Peyer's patch (tissue), 4 donors: ENCODE measurements at regions not wholly inside any gene's neighbourhood (a gene's known extent, or its start where the extent isn't known, plus 50 kb on each side); places are given as distances from the start of the nearest gene placed in this dataset.
"Not testable (repeated sequence)": the region's sequence is repeated elsewhere in the genome, so short reads cannot be mapped to it uniquely, and the experiment has no call there.

Experiments
- DNase-seq, 3 donors: peaks; one replicate each; pipeline ENCODE4 v3.0.0-alpha.2; 2017 to 2019
- H3K27ac ChIP-seq, 4 donors: fragments of 200-600 bp; sonication (generic); one replicate each; pipeline ENCODE4 v1.5.1; 2016 to 2019
- H3K27me3 ChIP-seq, 2 donors: fragments of 200-600 bp; sonication (generic); one replicate each; pipeline ENCODE4 v1.5.1; 2019
- H3K36me3 ChIP-seq, 3 donors: fragments of 200-600 bp; sonication (generic); one replicate each; pipeline ENCODE4 v1.5.1; 2016 to 2019
- H3K4me1 ChIP-seq, 4 donors: fragments of 200-600 bp; sonication (generic); one replicate each; pipeline ENCODE4 v1.5.1; 2016 to 2019
- H3K4me3 ChIP-seq, 4 donors: fragments of 200-600 bp; sonication (generic); 1 replicate in 3 of 4; 2 replicates in 1 of 4; pipeline ENCODE4 v1.5.1; 2016 to 2019; ENCODE audit warnings: mild to moderate bottlenecking in 1 of 4
- H3K9me3 ChIP-seq, 4 donors: fragments of 200-600 bp; sonication (generic); one replicate each; pipeline ENCODE4 v1.5.1; 2016 to 2019; ENCODE audit warnings: mild to moderate bottlenecking in 1 of 4
- POLR2A ChIP-seq, 2 donors: fragments of 450-650 bp; IDR thresholded peaks; one replicate each; pipeline ENCODE4 v1.5.1; 2017; ENCODE audit warnings: antibody characterized with exemption in 2 of 2, mild to moderate bottlenecking in 2 of 2, moderate library complexity in 2 of 2
- TF ChIP-seq, protein P1 (sequence below), 6 experiments: fragments of 450-650 bp in 4 of 6; fragments of 200-600 bp in 2 of 6; sonication (generic) in 1 of 6; IDR thresholded peaks; one replicate each; pipeline ENCODE4 v1.5.1; 2017 to 2019; ENCODE audit warnings: antibody characterized with exemption in 6 of 6, mild to moderate bottlenecking in 3 of 6, moderate library complexity in 1 of 6

DNA sequence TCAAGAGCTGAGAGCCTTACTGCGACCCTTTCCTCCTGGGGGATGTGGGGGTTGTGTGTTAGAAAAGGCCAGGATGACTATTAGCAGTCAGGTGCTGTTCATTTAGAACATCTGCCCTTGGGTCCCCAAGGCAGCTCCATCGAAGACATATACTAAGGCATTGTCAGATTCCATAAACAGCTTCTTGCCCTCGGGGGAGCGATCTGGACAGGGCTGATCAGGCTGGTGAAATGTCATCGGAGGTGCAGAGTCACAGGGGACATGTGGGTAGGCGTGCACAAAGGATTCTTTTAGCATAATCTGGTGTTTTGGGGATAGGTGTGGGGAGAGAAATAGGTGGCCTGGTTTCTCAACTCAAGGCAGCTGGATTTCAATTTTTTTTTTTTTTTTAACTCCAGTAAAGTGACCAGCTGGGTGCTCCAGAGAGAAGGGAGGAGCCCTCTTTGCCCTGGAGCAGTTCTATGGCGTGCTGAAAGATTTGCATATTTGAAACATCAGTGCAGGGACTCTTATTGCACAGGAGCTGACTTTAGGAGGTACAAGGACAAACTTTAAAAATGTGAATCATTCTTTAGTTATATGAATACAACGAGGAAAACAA, 160.1 kb downstream of the SUDS3 start:
- H3K4me1 ChIP-seq: no peaks in the 10 kb centered on the region
- TF ChIP-seq, protein P1, sequence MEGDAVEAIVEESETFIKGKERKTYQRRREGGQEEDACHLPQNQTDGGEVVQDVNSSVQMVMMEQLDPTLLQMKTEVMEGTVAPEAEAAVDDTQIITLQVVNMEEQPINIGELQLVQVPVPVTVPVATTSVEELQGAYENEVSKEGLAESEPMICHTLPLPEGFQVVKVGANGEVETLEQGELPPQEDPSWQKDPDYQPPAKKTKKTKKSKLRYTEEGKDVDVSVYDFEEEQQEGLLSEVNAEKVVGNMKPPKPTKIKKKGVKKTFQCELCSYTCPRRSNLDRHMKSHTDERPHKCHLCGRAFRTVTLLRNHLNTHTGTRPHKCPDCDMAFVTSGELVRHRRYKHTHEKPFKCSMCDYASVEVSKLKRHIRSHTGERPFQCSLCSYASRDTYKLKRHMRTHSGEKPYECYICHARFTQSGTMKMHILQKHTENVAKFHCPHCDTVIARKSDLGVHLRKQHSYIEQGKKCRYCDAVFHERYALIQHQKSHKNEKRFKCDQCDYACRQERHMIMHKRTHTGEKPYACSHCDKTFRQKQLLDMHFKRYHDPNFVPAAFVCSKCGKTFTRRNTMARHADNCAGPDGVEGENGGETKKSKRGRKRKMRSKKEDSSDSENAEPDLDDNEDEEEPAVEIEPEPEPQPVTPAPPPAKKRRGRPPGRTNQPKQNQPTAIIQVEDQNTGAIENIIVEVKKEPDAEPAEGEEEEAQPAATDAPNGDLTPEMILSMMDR (IDR thresholded peaks at IDR 0.05): no peak
- H3K9me3 ChIP-seq: no peaks in the 10 kb centered on the region
- no peaks in the 10 kb centered on the region for H3K27me3 ChIP-seq
- H3K27ac ChIP-seq: peak overlapping the region in 2 of 4 donors; percentile 30 to 80
- H3K36me3 ChIP-seq: no peaks in the 10 kb centered on the region
- DNase-seq: no peak
- H3K4me3 ChIP-seq: no peak overlapping the region

DNA sequence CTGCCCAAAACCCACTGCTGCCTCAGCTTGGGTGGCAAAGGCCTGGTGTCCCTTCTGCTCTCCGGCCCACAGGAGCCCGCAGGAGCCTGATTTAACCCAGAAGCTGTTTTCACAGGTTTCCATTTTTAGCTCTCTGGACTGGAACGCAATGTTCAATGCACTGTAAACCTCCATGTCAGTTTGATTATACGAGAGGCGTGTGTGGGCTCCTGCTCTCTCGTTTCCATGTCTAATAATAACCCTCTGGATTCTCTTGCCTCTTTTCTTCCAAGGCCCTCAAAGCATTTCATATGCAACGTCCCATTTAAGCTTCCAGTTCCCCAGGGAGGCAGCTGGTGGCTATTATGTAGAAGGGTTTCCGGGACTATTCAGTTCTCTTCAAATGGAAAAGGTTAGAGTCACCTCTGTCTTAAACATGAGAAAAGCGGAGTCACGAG, 161.1 kb downstream of the SUDS3 start:
- Histone ChIP-seq H3K27ac (peak overlapping the region in 2 of 4 donors; percentile 65 to 80), H3K4me3 (no peak overlapping the region), H3K36me3 (no peaks in the 10 kb centered on the region), H3K4me1 (no peaks in the 10 kb centered on the region), H3K27me3 (no peaks in the 10 kb centered on the region), H3K9me3 (no peaks in the 10 kb centered on the region)
- DNase-seq: no peak
- TF ChIP-seq, protein P1 (IDR thresholded peaks at IDR 0.05): no peak
- TF ChIP-seq POLR2A (IDR thresholded peaks at IDR 0.05): no peak

DNA sequence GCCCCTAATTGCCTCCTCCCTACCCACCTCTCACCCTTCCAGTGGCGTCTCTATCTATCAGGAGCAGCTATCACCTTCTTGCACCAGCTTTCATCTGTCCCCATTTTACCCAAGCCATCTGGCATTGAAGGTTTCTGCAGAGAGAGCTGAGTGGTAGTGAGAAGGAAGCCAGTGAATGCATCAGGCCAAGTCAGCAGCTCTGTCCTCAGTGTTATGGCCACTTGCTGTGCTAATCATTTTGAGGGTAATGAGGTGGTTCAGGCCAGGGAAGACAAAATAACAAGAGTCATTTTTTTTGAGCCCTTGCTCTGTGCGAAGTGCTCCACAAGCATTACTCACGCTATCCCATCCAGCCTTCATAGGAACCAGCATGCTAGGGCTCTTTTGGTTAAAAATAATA, 164.7 kb downstream of the SUDS3 start:
- Histone ChIP-seq H3K9me3 (no peaks in the 10 kb centered on the region), H3K27ac (no peak overlapping the region), H3K27me3 (no peaks in the 10 kb centered on the region), H3K4me3 (no peak overlapping the region), H3K36me3 (no peaks in the 10 kb centered on the region), H3K4me1 (no peaks in the 10 kb centered on the region)
- no peak for DNase-seq
- TF ChIP-seq POLR2A (IDR thresholded peaks at IDR 0.05): no peak
- TF ChIP-seq, protein P1 (IDR thresholded peaks at IDR 0.05): no peak

DNA sequence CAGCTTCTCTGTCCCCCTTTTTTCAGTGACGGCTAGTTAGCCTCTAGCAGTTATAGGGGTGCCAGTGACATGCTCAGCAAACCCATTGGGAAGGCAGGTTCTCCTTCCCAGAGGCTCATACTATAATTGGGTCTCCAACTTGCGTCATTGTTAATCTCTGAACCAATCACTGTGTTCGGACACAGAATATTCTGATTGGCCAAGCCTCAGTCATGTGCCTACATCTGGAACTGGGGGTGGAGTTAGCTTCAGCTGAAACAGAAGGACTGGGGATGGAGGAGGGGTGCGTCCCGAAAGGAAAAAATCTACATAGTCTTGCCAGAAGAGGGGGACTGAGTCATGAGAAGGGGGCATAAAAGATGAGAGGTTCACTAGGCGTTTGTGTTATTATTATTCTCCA, 165.6 kb downstream of the SUDS3 start:
- Histone ChIP-seq H3K36me3 (no peaks in the 10 kb centered on the region), H3K27ac (no peak overlapping the region), H3K9me3 (no peaks in the 10 kb centered on the region), H3K4me1 (no peaks in the 10 kb centered on the region), H3K27me3 (no peaks in the 10 kb centered on the region), H3K4me3 (no peak overlapping the region)
- TF ChIP-seq, protein P1 (IDR thresholded peaks at IDR 0.05): no peak
- no peak for TF ChIP-seq POLR2A (IDR thresholded peaks at IDR 0.05)
- DNase-seq: no peak

DNA sequence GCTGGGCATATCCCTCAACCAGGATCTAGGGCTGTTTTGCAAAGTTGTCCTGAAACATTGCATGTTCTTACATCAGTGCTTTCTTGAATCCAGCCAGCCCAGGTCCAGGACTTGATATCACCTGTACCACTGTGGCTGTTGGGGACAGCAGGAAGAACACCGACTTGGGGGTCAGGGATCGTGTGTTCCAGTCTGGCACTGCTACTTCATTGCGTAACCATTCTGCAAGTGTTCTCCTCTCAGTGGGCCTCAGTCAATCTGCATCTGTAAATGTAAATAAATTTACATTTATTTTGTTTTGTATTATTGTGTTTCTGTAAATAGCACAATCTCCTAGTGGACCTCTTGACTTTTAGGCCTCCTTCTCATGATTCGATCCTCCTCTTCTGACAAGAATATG, 167.3 kb downstream of the SUDS3 start:
- no peaks in the 10 kb centered on the region for H3K36me3 ChIP-seq
- H3K27me3 ChIP-seq: no peaks in the 10 kb centered on the region
- no peak for TF ChIP-seq POLR2A (IDR thresholded peaks at IDR 0.05)
- TF ChIP-seq, protein P1 (IDR thresholded peaks at IDR 0.05): no peak
- H3K4me1 ChIP-seq: no peaks in the 10 kb centered on the region
- DNase-seq: no peak
- no peak overlapping the region for H3K4me3 ChIP-seq
- no peak overlapping the region for H3K27ac ChIP-seq
- no peaks in the 10 kb centered on the region for H3K9me3 ChIP-seq

DNA sequence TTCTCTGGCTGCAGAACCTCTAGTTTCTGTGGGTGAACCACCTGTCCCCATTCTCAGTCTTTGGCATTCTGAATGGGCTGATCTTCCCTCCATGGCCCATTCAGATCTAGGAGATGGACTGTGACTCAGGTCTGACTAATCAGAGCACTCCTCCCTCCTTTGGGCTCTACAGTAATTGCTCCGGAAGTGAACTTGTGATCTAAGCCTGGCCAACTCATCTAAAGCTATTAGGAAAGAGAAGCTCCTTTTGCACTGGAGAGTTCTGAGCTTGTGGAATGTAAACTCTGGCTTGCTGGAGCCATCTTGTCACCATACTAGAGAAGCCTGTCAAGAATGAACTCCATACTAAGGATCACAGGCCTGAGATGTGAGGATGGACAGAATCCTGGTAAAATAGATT, 168.2 kb downstream of the SUDS3 start:
- H3K4me1 ChIP-seq: no peaks in the 10 kb centered on the region
- TF ChIP-seq, protein P1 (IDR thresholded peaks at IDR 0.05): no peak
- no peak for TF ChIP-seq POLR2A (IDR thresholded peaks at IDR 0.05)
- no peaks in the 10 kb centered on the region for H3K27me3 ChIP-seq
- no peak overlapping the region for H3K4me3 ChIP-seq
- no peaks in the 10 kb centered on the region for H3K9me3 ChIP-seq
- DNase-seq: no peak
- no peaks in the 10 kb centered on the region for H3K36me3 ChIP-seq
- H3K27ac ChIP-seq: no peak overlapping the region

DNA sequence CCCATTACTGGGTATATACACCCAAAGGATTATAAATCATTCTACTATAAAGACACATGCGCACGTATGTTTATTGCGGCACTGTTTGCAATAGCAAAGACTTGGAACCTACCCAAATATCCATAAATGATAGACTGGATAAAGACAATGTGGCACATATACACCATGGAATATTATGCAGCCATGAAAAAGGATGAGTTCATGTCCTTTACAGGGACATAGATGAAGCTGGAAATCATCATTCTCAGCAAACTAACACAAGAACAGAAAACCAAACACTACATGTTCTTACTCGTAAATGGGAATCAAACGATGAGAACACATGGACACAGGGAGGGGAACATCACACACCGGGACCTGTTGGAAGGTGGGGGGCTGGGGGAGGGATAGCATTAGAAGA, 171.3 kb downstream of the SUDS3 start:
- not testable (repeated sequence) for H3K27me3 ChIP-seq, DNase-seq, H3K4me1 ChIP-seq, H3K36me3 ChIP-seq, H3K9me3 ChIP-seq, H3K4me3 ChIP-seq, H3K27ac ChIP-seq
